ENCODE measurements at regions not wholly inside any gene's neighbourhood (a gene's known extent, or its start where the extent isn't known, plus 50 kb on each side); places are given as distances from the start of the nearest gene placed in this dataset.

DNA sequence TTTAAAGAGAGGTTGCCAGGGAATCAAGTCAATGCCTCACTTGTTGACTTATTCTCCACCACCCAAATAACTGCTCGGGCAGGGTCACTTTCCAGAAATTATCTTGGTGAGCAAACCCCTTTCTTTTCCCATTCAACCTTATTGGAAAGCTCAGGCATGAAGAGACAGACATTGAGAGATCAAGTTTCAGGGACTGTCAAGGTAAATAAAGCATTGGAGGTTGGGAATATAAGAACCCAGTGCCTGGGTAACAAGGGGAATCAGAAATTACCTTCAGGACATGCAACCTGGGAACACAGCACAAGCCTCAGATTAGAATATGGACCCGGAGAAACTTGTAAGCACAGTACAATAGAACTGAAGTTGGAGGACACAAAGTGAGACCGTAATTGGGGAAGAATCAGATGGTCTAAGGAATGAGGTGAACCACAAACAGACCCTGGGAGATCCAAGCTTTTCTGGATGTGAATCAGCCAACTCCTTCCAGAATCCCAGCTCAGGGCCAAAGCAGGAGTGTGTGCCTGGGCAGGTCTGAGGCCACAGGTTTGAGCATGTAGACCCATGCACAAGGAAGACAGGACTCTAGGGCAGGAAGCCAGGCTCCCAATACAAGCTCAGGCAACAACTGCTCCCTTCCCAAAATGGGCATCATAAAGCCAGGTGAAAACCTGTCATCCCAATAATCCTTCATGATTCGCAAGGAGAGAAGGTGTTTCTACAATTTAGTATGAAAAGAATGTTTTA, 512.8 kb downstream of the MAFB start:
- DNase-seq: no peak
- H3K27ac ChIP-seq: no peak overlapping the region
- no peak overlapping the region for H3K4me3 ChIP-seq (ENCODE audit: low read depth, low read length)
- no peaks in the 10 kb centered on the region for H3K36me3 ChIP-seq (replicated peaks)
- no peaks in the 10 kb centered on the region for H3K27me3 ChIP-seq (replicated peaks)
- TF ChIP-seq, protein P1, sequence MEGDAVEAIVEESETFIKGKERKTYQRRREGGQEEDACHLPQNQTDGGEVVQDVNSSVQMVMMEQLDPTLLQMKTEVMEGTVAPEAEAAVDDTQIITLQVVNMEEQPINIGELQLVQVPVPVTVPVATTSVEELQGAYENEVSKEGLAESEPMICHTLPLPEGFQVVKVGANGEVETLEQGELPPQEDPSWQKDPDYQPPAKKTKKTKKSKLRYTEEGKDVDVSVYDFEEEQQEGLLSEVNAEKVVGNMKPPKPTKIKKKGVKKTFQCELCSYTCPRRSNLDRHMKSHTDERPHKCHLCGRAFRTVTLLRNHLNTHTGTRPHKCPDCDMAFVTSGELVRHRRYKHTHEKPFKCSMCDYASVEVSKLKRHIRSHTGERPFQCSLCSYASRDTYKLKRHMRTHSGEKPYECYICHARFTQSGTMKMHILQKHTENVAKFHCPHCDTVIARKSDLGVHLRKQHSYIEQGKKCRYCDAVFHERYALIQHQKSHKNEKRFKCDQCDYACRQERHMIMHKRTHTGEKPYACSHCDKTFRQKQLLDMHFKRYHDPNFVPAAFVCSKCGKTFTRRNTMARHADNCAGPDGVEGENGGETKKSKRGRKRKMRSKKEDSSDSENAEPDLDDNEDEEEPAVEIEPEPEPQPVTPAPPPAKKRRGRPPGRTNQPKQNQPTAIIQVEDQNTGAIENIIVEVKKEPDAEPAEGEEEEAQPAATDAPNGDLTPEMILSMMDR (IDR thresholded peaks at IDR 0.05; ENCODE audit: low read depth, low read length, missing control alignments): no peak
- in situ Hi-C loops (cut with HindIII; ENCODE audit: low pct_ligation_motif_present, low sequenced_read_pairs): no loop called here

GRCh38 chr20:40175296-40175695, 513.7 kb downstream of the MAFB start:
- Histone ChIP-seq H3K27me3 (replicated peaks) (no peaks in the 10 kb centered on the region), H3K27ac (no peak overlapping the region), H3K4me3 (ENCODE audit: low read depth, low read length) (no peak overlapping the region), H3K36me3 (replicated peaks) (no peaks in the 10 kb centered on the region)
- in situ Hi-C loops (cut with HindIII; ENCODE audit: low pct_ligation_motif_present, low sequenced_read_pairs): no loop called here
- no peak for DNase-seq
- TF ChIP-seq, protein P1 (IDR thresholded peaks at IDR 0.05; ENCODE audit: low read depth, low read length, missing control alignments): no peak

- H3K36me3 ChIP-seq (replicated peaks): no peaks in the 10 kb centered on the region
- DNase-seq: no peak
- TF ChIP-seq, protein P1 (IDR thresholded peaks at IDR 0.05; ENCODE audit: low read depth, low read length, missing control alignments): no peak
- H3K4me3 ChIP-seq (ENCODE audit: low read depth, low read length): no peak overlapping the region
- in situ Hi-C loops (cut with HindIII; ENCODE audit: low pct_ligation_motif_present, low sequenced_read_pairs): no loop called here
- H3K27me3 ChIP-seq (replicated peaks): no peaks in the 10 kb centered on the region
- no peak overlapping the region for H3K27ac ChIP-seq
Observed at GRCh38 chr20:40173872-40174271, 515.2 kb downstream of the MAFB start.

- no peak overlapping the region for H3K27ac ChIP-seq
- in situ Hi-C loops (cut with HindIII; ENCODE audit: low pct_ligation_motif_present, low sequenced_read_pairs): no loop called here
- no peak overlapping the region for H3K4me3 ChIP-seq (ENCODE audit: low read depth, low read length)
- no peak for DNase-seq
- H3K36me3 ChIP-seq (replicated peaks): no peaks in the 10 kb centered on the region
- no peaks in the 10 kb centered on the region for H3K27me3 ChIP-seq (replicated peaks)
- TF ChIP-seq, protein P1 (IDR thresholded peaks at IDR 0.05; ENCODE audit: low read depth, low read length, missing control alignments): no peak
Observed at GRCh38 chr20:40168981-40169620, 519.9 kb downstream of the MAFB start.

DNA sequence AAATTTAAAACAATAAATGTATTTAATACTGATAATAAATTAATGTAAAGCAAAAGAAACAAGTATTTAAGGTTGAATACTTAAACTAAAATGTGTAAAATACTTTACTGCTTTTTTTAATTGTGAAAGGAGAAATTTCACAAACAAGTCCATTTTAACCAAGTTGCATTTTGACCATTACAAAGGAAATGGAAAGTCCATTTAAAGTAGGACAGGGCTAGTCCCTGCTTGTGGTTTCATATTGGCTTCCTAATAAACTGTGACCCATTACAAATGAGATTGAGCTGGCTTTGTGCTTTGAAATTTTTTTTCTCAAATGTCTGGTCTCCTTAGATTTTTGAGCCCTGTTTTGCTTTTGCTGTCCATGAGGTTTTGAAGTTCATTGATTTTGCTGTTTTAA, 527.6 kb downstream of the MAFB start:
- Histone ChIP-seq H3K27ac (no peak overlapping the region), H3K27me3 (replicated peaks) (no peaks in the 10 kb centered on the region), H3K36me3 (replicated peaks) (no peaks in the 10 kb centered on the region), H3K4me3 (ENCODE audit: low read depth, low read length) (no peak overlapping the region)
- TF ChIP-seq, protein P1 (IDR thresholded peaks at IDR 0.05; ENCODE audit: low read depth, low read length, missing control alignments): no peak
- in situ Hi-C loops (cut with HindIII; ENCODE audit: low pct_ligation_motif_present, low sequenced_read_pairs): no loop called here
- DNase-seq: no peak
